Endothelial cell of umbilical vein (primary cell): ENCODE measurements at regions not wholly inside any gene's neighbourhood (a gene's known extent, or its start where the extent isn't known, plus 50 kb on each side); places are given as distances from the start of the nearest gene placed in this dataset.

ENCODE experiments used
- BruUV-seq: library from RNA; stranded (reverse); fragments of 400-500 nt; replicated peaks from 2 replicates; lab custom pipeline; 2021; lab: Mats Ljungman, UMichigan
- CTCF ChIA-PET: fragments of 300-600, 350-600 bp; sonication (Branson Sonifier 250); formaldehyde crosslinking; loops from one replicate; lab custom pipeline; 2021; ENCODE audit warnings: antibody characterized with exemption, inconsistent platforms; lab: Charles Lee
- POLR2A ChIA-PET: fragments of 300-600, 350-600 bp; sonication (Branson Sonifier 250); formaldehyde crosslinking; loops from one replicate; lab custom pipeline; 2021; ENCODE audit warnings: antibody characterized with exemption, inconsistent platforms; lab: Charles Lee
- DNase-seq: peaks from one replicate; pipeline ENCODE4 v3.0.0-alpha.2; 2011; ENCODE audit warnings: low read depth, low spot score
- FAIRE-seq: peaks from 2 replicates; lab custom pipeline; 2011; peaks lifted over from hg19 to GRCh38; lab: Jason Lieb, UNC
- H2AFZ ChIP-seq: 2 replicates; pipeline ENCODE4 v1.6.0; 2012; ENCODE audit warnings: low read depth, low read length, control low read depth, inconsistent platforms
- H3K27ac ChIP-seq: 2 replicates; pipeline ENCODE4 v1.5.1; 2011; ENCODE audit warnings: low read depth, mild to moderate bottlenecking, control low read depth, low read length, moderate library complexity; ENCODE audit not compliant: insufficient read depth
- H3K27me3 ChIP-seq, 2 experiments: 2 replicates each; pipeline versions ENCODE4 v1.6.0 to v1.6.1; 2011; ENCODE audit warnings: low read length in 2 of 2, mixed read lengths in 1 of 2; ENCODE audit not compliant: control insufficient read depth in 2 of 2, insufficient read depth in 2 of 2
- H3K36me3 ChIP-seq, 2 experiments: 2 replicates in 1 of 2; 3 replicates in 1 of 2; pipeline ENCODE4 v1.5.1; 2011; ENCODE audit warnings: low read length in 2 of 2, mild to moderate bottlenecking in 1 of 2, moderate library complexity in 1 of 2; ENCODE audit not compliant: control insufficient read depth in 2 of 2, insufficient read depth in 2 of 2; ENCODE audit errors: extremely low read depth in 1 of 2
- H3K4me1 ChIP-seq: 3 replicates; pipeline ENCODE4 v1.5.1; 2011; ENCODE audit warnings: mild to moderate bottlenecking, low read length; ENCODE audit not compliant: control insufficient read depth, insufficient read depth; ENCODE audit errors: extremely low read depth
- H3K4me2 ChIP-seq: 2 replicates; pipeline ENCODE4 v1.6.1; 2011; ENCODE audit warnings: low read length, control low read depth, mixed read lengths; ENCODE audit not compliant: insufficient read depth
- H3K4me3 ChIP-seq, 3 experiments: fragments of 200-600 bp in 1 of 3; sonication (generic), shearing (Covaris generic) in 1 of 3; replicated peaks in 1 of 3; 2 replicates each; pipeline ENCODE4 v1.5.1; 2011 to 2016; ENCODE audit warnings: control low read depth in 3 of 3, low read length in 3 of 3, mild to moderate bottlenecking in 2 of 3, inconsistent platforms in 1 of 3, low read depth in 1 of 3, moderate library complexity in 1 of 3; ENCODE audit not compliant: insufficient read depth in 1 of 3
- H3K79me2 ChIP-seq: 2 replicates; pipeline ENCODE4 v1.6.0; 2012; ENCODE audit warnings: low read length, inconsistent platforms; ENCODE audit not compliant: control insufficient read depth, insufficient read depth
- H3K9ac ChIP-seq: replicated peaks from 2 replicates; pipeline ENCODE3; 2011; ENCODE audit warnings: low read length, control low read depth; ENCODE audit not compliant: insufficient read depth; ENCODE audit errors: extremely low read depth
- H3K9me1 ChIP-seq: replicated peaks from 3 replicates; pipeline ENCODE4 v1.6.0; 2011; ENCODE audit warnings: mild to moderate bottlenecking, low read length; ENCODE audit not compliant: control insufficient read depth, insufficient read depth; ENCODE audit errors: extremely low read depth
- H3K9me3 ChIP-seq: replicated peaks from 2 replicates; pipeline ENCODE4 v1.5.1; 2012; ENCODE audit warnings: low read length, inconsistent platforms; ENCODE audit not compliant: control insufficient read depth, insufficient read depth
- H4K20me1 ChIP-seq: replicated peaks from 2 replicates; pipeline ENCODE3; 2011; ENCODE audit warnings: mild to moderate bottlenecking, low read length; ENCODE audit not compliant: control insufficient read depth, insufficient read depth; ENCODE audit errors: extremely low read depth
- EZH2 ChIP-seq: IDR thresholded peaks from 2 replicates; pipeline ENCODE4 v1.6.1; 2012; ENCODE audit warnings: borderline replicate concordance, low read depth, mild to moderate bottlenecking, moderate library complexity, low read length, inconsistent platforms; ENCODE audit not compliant: severe bottlenecking
- JUN ChIP-seq: IDR thresholded peaks from 2 replicates; pipeline ENCODE4 v1.6.1; 2011; ENCODE audit warnings: borderline replicate concordance, low read depth; ENCODE audit not compliant: insufficient read length, insufficient read depth
- MYC ChIP-seq: IDR thresholded peaks from one replicate; pipeline ENCODE4 v1.6.1; 2011; ENCODE audit warnings: mild to moderate bottlenecking, low read depth, low read length
- dilution Hi-C: fragments of 300-500 bp; cut with MboI; formaldehyde crosslinking; loops from one replicate; pipeline ENCODE4 v1.15.0; 2019; ENCODE audit warnings: low sequenced_read_pairs; ENCODE audit not compliant: extremely low pct_ligation_motif_present
- intact Hi-C: fragments of 100-400 bp; cut with micrococcal nuclease; formaldehyde crosslinking; loops from one replicate; pipeline ENCODE4 v1.10.0; 2022
- TF ChIP-seq, protein P1 (sequence below), 2 donors: IDR thresholded peaks; 1 replicate in 1 of 2; 2 replicates in 1 of 2; pipeline ENCODE4 v1.5.1; 2011; ENCODE audit warnings: low read length in 2 of 2, mild to moderate bottlenecking in 2 of 2, moderate library complexity in 2 of 2, control low read depth in 1 of 2, inconsistent platforms in 1 of 2, low read depth in 1 of 2; ENCODE audit not compliant: insufficient read depth in 1 of 2; ENCODE audit errors: extremely low read depth in 1 of 2
- TF ChIP-seq, protein P2 (sequence below): IDR thresholded peaks from 2 replicates; pipeline ENCODE4 v1.6.1; 2011; ENCODE audit not compliant: insufficient read depth, insufficient read length

DNA sequence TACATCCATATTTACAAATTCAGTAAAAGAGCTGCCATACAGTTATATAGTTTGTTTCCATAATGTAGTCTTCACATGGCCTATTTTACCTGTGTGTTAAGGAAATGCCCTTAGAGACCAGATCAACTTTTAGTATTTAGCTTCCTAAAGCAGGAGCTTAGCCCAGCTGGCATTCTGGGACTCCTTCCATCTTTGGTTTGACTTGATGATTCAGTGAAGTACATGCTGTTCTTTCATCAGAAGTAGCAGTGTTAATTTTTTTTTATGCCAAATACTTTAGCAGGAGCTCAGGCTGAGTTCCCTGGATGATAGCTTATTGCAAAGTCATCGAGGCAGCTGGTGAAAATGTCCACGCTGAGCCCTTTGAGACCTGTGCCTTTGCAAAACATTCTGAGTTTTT lies 101.0 kb downstream of the FOXG1 start:
- ChIA-PET POLR2A (no interaction called here), CTCF (no interaction called here)
- no peak for FAIRE-seq
- no peaks in the 10 kb centered on the region for H3K79me2 ChIP-seq
- no peak overlapping the region for H2AFZ ChIP-seq
- no peaks in the 10 kb centered on the region for H3K9me1 ChIP-seq
- no peak overlapping the region for H3K4me2 ChIP-seq
- H3K4me3 ChIP-seq = no peak overlapping the region
- H4K20me1 ChIP-seq = no peaks in the 10 kb centered on the region
- H3K9me3 ChIP-seq = no peaks in the 10 kb centered on the region
- H3K27me3 ChIP-seq = no peaks in the 10 kb centered on the region
- no peaks in the 10 kb centered on the region for H3K4me1 ChIP-seq
- no peak for DNase-seq
- no peaks in the 10 kb centered on the region for H3K36me3 ChIP-seq
- H3K27ac ChIP-seq = no peak overlapping the region
- intact Hi-C loops (no loop called here), dilution Hi-C loops (no loop called here)
- no peak overlapping the region for H3K9ac ChIP-seq
- BruUV-seq = no TSS peak
- TF ChIP-seq JUN = no peak
- no peak for TF ChIP-seq EZH2
- TF ChIP-seq, protein P1, sequence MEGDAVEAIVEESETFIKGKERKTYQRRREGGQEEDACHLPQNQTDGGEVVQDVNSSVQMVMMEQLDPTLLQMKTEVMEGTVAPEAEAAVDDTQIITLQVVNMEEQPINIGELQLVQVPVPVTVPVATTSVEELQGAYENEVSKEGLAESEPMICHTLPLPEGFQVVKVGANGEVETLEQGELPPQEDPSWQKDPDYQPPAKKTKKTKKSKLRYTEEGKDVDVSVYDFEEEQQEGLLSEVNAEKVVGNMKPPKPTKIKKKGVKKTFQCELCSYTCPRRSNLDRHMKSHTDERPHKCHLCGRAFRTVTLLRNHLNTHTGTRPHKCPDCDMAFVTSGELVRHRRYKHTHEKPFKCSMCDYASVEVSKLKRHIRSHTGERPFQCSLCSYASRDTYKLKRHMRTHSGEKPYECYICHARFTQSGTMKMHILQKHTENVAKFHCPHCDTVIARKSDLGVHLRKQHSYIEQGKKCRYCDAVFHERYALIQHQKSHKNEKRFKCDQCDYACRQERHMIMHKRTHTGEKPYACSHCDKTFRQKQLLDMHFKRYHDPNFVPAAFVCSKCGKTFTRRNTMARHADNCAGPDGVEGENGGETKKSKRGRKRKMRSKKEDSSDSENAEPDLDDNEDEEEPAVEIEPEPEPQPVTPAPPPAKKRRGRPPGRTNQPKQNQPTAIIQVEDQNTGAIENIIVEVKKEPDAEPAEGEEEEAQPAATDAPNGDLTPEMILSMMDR (IDR thresholded peaks at IDR 0.05; ENCODE audit: extremely low read depth in 1 of 2, insufficient read depth in 1 of 2, low read depth in 1 of 2, low read length in 2 of 2) = no peak
- TF ChIP-seq, protein P2, sequence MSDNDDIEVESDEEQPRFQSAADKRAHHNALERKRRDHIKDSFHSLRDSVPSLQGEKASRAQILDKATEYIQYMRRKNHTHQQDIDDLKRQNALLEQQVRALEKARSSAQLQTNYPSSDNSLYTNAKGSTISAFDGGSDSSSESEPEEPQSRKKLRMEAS = no peak

DNA sequence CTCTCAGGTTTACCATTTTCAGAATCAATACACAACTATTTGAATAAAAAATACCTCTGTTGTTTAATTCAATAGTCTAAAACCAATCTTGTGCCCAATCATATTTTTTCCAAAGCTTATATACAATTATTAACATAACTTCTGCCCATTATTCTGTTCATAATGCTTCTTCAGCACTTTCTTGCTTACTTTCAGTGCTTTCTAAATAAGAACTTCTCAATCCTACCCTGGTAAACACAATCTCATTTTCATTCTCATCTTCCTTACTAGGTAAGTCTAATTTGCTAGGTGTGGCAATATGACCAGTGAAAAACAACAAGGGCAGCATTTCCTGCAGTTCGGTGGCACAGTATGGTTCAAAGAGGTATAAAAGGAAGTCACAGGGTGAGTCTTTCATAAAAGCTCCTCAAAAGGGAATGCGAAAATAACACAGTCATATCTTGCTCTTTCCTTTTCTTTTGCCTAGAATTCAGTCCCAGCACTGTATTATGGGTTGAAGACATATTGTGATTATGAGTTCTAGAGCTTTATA lies 103.5 kb downstream of the FOXG1 start:
- Histone ChIP-seq H3K9me1 (no peaks in the 10 kb centered on the region), H3K36me3 (no peaks in the 10 kb centered on the region), H2AFZ (no peak overlapping the region), H3K4me2 (no peak overlapping the region), H3K27me3 (no peaks in the 10 kb centered on the region), H3K9me3 (no peaks in the 10 kb centered on the region), H3K4me3 (no peak overlapping the region), H3K4me1 (no peaks in the 10 kb centered on the region), H4K20me1 (no peaks in the 10 kb centered on the region), H3K27ac (no peak overlapping the region), H3K9ac (no peak overlapping the region), H3K79me2 (no peaks in the 10 kb centered on the region)
- TF ChIP-seq JUN = no peak
- TF ChIP-seq, protein P1 (IDR thresholded peaks at IDR 0.05; ENCODE audit: extremely low read depth in 1 of 2, insufficient read depth in 1 of 2, low read depth in 1 of 2, low read length in 2 of 2) = no peak
- TF ChIP-seq MYC = no peak
- intact Hi-C loops = no loop called here
- BruUV-seq = no TSS peak
- DNase-seq (no peak), FAIRE-seq (no peak)
- ChIA-PET CTCF (no interaction called here), POLR2A (no interaction called here)
- dilution Hi-C loops = no loop called here
